ENCODE measurements at regions not wholly inside any gene's neighbourhood (a gene's known extent, or its start where the extent isn't known, plus 50 kb on each side); places are given as distances from the start of the nearest gene placed in this dataset.
"Not testable (repeated sequence)": the region's sequence is repeated elsewhere in the genome, so short reads cannot be mapped to it uniquely, and the experiment has no call there.

DNA sequence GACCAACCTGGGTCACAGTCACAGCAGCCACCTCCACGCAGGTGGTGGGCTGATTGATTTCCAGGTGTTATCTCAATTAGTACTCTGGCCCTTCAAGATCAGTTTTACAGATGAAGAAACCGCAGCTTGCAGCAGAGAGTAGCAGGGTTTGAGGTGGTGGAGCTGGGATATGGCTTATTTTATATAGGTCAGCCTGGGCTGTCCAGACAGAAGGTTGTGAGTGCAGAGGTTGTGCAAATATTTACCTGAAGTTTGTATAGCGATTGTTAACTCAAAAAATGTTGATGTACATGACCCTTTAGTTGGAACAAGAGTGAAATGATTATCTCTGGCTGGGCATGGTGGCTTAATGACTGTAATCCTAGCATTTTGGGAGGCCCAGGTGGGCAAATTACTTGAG, 179.4 kb upstream of the SPATA31A3 start:
- CTCF ChIA-PET; POLR2A ChIA-PET; H3K4me1 ChIP-seq; H3K9me3 ChIP-seq; H3K4me3 ChIP-seq; H3K27ac ChIP-seq; H3K4me2 ChIP-seq; DNase-seq (ENCODE audit: low read depth in 1 of 2, low spot score in 1 of 2); ATAC-seq; FAIRE-seq: not testable (repeated sequence)
- WGBS (ENCODE audit: missing lambda C conversion rate): 80% methylated on average over 3 of the region's 3 CpGs

DNA sequence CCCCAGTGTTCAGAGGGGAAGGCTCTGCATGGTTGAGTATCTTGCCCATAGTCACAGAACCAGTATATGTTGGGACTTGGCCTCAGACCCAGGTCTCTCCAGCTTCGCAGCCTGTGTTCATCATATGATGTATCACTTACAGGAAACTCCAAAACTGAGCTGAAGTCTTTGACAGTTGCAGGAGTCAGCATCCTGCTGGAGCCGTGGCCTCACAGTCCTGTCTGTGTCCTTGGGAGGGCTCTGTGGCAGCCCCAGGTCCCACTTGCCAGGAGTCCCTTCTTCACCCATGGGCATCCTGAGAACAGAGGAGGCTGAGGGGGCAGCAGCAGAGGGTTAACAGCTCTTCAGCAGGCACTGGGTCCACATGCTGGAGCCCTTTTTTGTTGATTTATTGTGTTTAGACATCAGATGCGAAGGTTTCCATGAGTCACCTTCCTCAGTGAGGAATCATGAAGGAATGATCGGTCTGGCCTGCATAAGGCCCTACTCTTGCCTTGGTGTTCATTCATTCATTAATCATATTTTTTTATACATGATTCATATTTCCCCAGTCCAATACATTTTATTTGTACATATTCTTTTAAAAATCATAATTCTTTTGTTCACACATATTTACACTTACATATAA, 176.3 kb upstream of the SPATA31A3 start:
- H3K9me3 ChIP-seq; CTCF ChIA-PET; H3K27ac ChIP-seq; H3K4me2 ChIP-seq; DNase-seq (ENCODE audit: low read depth in 1 of 2, low spot score in 1 of 2); FAIRE-seq; H3K4me3 ChIP-seq; H3K4me1 ChIP-seq; POLR2A ChIA-PET: not testable (repeated sequence)
- WGBS (ENCODE audit: missing lambda C conversion rate): 4% methylated on average over 2 of the region's 4 CpGs
- ATAC-seq: peak; percentile 89 to 91

GRCh38 chr9:67166335-67166734, 174.0 kb upstream of the SPATA31A3 start:
- CTCF ChIA-PET; DNase-seq (ENCODE audit: low read depth in 1 of 2, low spot score in 1 of 2); POLR2A ChIA-PET; H3K27ac ChIP-seq; H3K4me3 ChIP-seq; H3K9me3 ChIP-seq; FAIRE-seq; H3K4me2 ChIP-seq; H3K4me1 ChIP-seq; ATAC-seq: not testable (repeated sequence)

- H3K27ac ChIP-seq; H3K4me1 ChIP-seq; FAIRE-seq; CTCF ChIA-PET; H3K4me2 ChIP-seq; ATAC-seq; H3K4me3 ChIP-seq; POLR2A ChIA-PET; H3K9me3 ChIP-seq; DNase-seq (ENCODE audit: low read depth in 1 of 2, low spot score in 1 of 2): not testable (repeated sequence)
- WGBS (ENCODE audit: missing lambda C conversion rate): no CpG with 5 or more reads among the region's 1 CpG
Measured at GRCh38 chr9:67162827-67163226, 170.5 kb upstream of the SPATA31A3 start.

GRCh38 chr9:67155218-67155617, 162.9 kb upstream of the SPATA31A3 start:
- H3K27ac ChIP-seq; DNase-seq (ENCODE audit: low read depth in 1 of 2, low spot score in 1 of 2); H3K4me1 ChIP-seq; CTCF ChIA-PET; H3K4me3 ChIP-seq; ATAC-seq; POLR2A ChIA-PET; H3K4me2 ChIP-seq; H3K9me3 ChIP-seq; FAIRE-seq: not testable (repeated sequence)
- 94% methylated on average over 9 of the region's 9 CpGs for WGBS (ENCODE audit: missing lambda C conversion rate)

DNA sequence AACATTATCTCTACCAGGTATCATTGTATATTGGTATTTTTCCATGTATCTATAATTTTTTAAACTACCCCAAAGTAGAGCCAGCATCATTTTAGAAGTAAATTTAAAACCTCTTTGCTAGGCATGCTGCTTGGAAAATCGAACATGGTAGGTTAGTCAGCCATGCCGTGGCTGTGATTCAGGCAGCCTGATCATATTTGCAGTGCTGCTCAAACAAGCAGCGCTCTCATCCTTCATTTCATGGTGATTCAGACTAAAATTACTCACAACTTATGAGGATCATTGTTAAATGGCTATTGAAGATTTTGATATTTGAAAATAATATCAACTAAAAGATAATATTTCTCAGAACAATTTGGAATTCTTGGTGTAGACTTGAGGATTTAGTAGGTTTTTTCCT, 161.2 kb upstream of the SPATA31A3 start:
- no CpG with 5 or more reads among the region's 3 CpGs for WGBS (ENCODE audit: missing lambda C conversion rate)
- H3K27ac ChIP-seq; POLR2A ChIA-PET; H3K4me1 ChIP-seq; FAIRE-seq; CTCF ChIA-PET; H3K4me2 ChIP-seq; H3K9me3 ChIP-seq; DNase-seq (ENCODE audit: low read depth in 1 of 2, low spot score in 1 of 2); H3K4me3 ChIP-seq: not testable (repeated sequence)
- peak; percentile 64 to 66; a peak in 5 of 6 replicates for ATAC-seq

DNA sequence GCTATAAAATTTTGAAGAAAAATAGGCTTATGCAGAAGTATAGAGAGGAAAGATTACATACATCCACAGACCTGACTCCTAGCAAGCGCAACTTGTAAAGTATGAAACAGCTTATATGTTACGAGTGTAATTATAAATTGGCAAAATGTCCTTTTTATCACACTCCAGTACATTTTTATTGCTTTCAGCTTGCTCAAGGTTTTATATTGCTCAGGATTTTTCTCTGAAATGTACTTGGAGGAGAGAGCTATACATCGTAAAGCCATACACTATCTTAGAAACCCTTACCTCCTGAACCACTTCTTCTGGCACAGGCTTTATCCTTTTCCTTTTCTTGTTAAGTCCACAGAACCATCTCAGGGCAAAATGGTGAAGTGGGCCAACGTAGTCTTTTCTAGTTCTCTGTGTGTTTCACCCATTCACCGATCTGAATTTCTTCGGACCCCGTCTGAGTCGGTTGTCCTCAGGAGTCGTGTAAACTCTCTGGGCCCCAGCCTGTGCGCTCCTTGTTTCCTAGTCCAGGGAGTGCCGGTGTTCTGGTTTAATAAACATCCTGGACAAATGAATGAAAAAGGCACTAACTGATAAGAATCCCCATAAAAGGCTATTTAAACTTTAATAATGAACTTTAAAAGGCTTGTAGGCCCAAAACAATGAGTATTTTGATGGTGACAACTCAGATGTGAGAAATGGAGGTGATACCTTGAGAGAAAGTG, 150.2 kb upstream of the SPATA31A3 start:
- CTCF ChIA-PET; H3K27ac ChIP-seq; H3K9me3 ChIP-seq; DNase-seq (ENCODE audit: low read depth in 1 of 2, low spot score in 1 of 2); FAIRE-seq; ATAC-seq; POLR2A ChIA-PET; H3K4me2 ChIP-seq; H3K4me1 ChIP-seq; H3K4me3 ChIP-seq: not testable (repeated sequence)
- 90% methylated on average over 8 of the region's 11 CpGs for WGBS (ENCODE audit: missing lambda C conversion rate)

DNA sequence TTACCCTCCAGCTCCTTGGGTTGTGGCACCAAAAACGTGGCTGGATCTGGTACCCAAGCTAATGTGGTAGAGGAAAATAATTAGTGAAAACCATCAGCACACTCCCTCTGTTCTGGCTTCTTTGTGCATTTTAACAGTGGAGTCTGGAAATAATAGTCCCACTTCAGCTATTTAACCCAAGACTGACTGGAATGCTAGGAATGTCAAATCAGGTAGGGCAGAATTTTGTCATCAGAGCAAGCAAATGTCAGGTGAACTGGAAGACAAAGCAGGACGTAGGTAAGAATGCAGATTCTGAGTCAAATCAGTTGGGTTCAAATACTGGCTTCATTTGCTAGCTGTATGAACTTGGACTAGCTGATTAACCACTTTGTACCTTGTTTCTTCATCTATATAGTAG, 144.0 kb upstream of the SPATA31A3 start:
- POLR2A ChIA-PET; H3K4me1 ChIP-seq; H3K4me2 ChIP-seq; H3K4me3 ChIP-seq; H3K9me3 ChIP-seq; ATAC-seq; FAIRE-seq; H3K27ac ChIP-seq; DNase-seq (ENCODE audit: low read depth in 1 of 2, low spot score in 1 of 2); CTCF ChIA-PET: not testable (repeated sequence)
- WGBS (ENCODE audit: missing lambda C conversion rate): no CpG with 5 or more reads among the region's 2 CpGs

- H3K9me3 ChIP-seq; FAIRE-seq; H3K4me1 ChIP-seq; H3K4me2 ChIP-seq; H3K4me3 ChIP-seq; POLR2A ChIA-PET; CTCF ChIA-PET; DNase-seq (ENCODE audit: low read depth in 1 of 2, low spot score in 1 of 2); ATAC-seq; H3K27ac ChIP-seq: not testable (repeated sequence)
- 92% methylated on average over 1 of the region's 2 CpGs for WGBS (ENCODE audit: missing lambda C conversion rate)
Measured at GRCh38 chr9:67133124-67133523, 140.8 kb upstream of the SPATA31A3 start.

DNA sequence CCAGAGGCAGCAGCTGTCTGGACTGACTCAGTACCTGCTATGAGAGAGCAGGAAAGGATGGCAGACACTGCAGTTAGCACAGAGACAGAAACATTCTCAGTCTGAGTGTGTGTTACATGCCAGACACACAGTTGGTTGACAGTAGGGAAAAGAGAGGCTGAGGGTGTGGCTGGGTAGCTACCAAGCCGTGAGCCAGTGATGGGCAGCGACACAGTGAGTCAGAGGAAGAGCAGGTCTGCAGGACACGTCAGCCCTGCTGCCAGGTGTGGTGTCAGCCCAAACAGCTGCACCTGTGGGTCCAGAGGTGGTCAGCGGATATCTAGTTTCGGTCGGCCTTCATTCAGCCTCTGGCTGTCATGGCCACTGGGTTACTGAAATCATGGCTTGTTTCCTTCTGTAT, 124.4 kb upstream of the SPATA31A3 start:
- WGBS (ENCODE audit: missing lambda C conversion rate): no CpG with 5 or more reads among the region's 6 CpGs

GRCh38 chr9:67112148-67112547, 119.8 kb upstream of the SPATA31A3 start:
- POLR2A ChIA-PET; H3K9me3 ChIP-seq; CTCF ChIA-PET; ATAC-seq; H3K27ac ChIP-seq; H3K4me1 ChIP-seq; H3K4me2 ChIP-seq; DNase-seq (ENCODE audit: low read depth in 1 of 2, low spot score in 1 of 2); FAIRE-seq; H3K4me3 ChIP-seq: not testable (repeated sequence)
- no CpG with 5 or more reads among the region's 4 CpGs for WGBS (ENCODE audit: missing lambda C conversion rate)

More for the DNA sequence above, 124.4 kb upstream of the SPATA31A3 start:
- H3K4me1 ChIP-seq; ATAC-seq; DNase-seq (ENCODE audit: low read depth in 1 of 2, low spot score in 1 of 2); H3K4me2 ChIP-seq; H3K9me3 ChIP-seq; FAIRE-seq; POLR2A ChIA-PET; H3K27ac ChIP-seq; H3K4me3 ChIP-seq; CTCF ChIA-PET: not testable (repeated sequence)

DNA sequence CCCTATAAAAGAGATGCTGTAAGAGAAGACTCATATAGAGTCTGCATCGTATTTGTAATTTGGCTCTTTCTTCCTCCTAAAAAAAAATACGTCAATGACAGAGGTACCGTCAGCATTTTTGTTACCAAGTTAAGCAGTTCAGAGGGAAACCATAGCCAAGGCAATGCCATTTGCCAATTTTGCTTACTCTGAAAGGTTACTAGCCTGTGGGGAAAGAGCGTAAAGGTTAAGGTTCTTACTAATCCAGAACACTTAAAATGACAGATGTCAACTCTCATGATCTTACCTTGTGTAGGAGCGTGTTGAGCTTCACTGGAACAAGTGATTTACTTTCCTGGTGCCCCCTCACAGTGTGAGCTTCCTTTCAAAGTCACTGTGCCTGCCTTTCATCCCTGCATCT, 119.4 kb upstream of the SPATA31A3 start:
- ATAC-seq; H3K4me3 ChIP-seq; FAIRE-seq; H3K4me2 ChIP-seq; H3K9me3 ChIP-seq; DNase-seq (ENCODE audit: low read depth in 1 of 2, low spot score in 1 of 2); H3K4me1 ChIP-seq; POLR2A ChIA-PET; CTCF ChIA-PET; H3K27ac ChIP-seq: not testable (repeated sequence)
- WGBS (ENCODE audit: missing lambda C conversion rate): 95% methylated on average over 4 of the region's 5 CpGs
